ENCODE measurements at regions not wholly inside any gene's neighbourhood (a gene's known extent, or its start where the extent isn't known, plus 50 kb on each side); places are given as distances from the start of the nearest gene placed in this dataset.

DNA sequence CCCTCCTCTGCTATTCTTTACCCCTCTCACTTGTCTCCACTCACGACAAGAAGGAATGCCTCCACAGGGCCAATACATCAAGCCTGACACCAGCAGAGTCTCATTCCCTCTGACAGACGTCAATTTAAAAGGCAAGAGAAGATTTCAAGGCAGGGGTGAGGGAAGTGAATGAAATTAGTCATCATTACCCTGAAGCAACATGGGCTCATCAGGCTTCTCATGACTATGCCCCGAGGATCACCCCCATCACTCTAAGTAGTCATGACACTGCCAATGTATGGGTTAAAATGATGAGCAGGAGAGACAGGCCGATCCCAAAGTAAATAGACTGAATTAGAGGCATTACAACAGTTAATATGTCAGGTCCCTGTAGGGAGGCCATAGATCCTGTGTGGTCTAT, 504.4 kb downstream of the TLE4 start:
- CTCF ChIA-PET, result no interaction called here
- intact Hi-C loops (cut with micrococcal nuclease; ENCODE audit: unreplicated experiment), result no loop called here
- H3K27me3 Mint-ChIP-seq (ENCODE audit: unreplicated experiment), result no peaks in the 10 kb centered on the region

DNA sequence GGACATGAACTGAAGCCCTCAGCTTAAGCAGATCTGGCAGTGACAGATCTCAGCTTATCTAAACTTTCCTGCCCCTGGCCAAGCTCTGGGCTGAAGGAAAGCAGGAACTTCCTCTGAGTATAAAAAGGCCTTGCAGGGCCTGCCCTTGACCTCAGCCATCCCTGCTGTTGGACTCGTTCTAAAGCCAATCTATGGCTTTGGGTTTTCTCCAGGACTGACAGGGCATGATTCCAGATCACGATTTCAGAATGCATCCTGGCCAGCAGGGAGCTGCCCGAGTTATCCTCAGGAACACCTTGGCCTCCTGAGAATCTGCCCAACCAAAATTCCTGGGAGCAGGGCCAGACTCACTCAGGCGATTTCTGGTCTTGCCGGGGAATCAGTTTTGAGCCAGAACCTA, 502.7 kb downstream of the TLE4 start:
- H3K27ac Mint-ChIP-seq (ENCODE audit: unreplicated experiment), result no peak overlapping the region
- H3K4me1 Mint-ChIP-seq (ENCODE audit: low read depth, unreplicated experiment), result no peaks in the 10 kb centered on the region
- H3K27me3 Mint-ChIP-seq (ENCODE audit: unreplicated experiment), result no peaks in the 10 kb centered on the region
- no peak overlapping the region for H3K4me3 Mint-ChIP-seq (ENCODE audit: low read depth, unreplicated experiment)
- DNase-seq, result no peak
- no peaks in the 10 kb centered on the region for H3K36me3 Mint-ChIP-seq (ENCODE audit: insufficient read depth, unreplicated experiment)
- CTCF ChIA-PET, result no interaction called here
- peaks cover 5% of the 10 kb centered on the region for H3K9me3 Mint-ChIP-seq (ENCODE audit: low read depth, unreplicated experiment)
- TF ChIP-seq, protein P1, sequence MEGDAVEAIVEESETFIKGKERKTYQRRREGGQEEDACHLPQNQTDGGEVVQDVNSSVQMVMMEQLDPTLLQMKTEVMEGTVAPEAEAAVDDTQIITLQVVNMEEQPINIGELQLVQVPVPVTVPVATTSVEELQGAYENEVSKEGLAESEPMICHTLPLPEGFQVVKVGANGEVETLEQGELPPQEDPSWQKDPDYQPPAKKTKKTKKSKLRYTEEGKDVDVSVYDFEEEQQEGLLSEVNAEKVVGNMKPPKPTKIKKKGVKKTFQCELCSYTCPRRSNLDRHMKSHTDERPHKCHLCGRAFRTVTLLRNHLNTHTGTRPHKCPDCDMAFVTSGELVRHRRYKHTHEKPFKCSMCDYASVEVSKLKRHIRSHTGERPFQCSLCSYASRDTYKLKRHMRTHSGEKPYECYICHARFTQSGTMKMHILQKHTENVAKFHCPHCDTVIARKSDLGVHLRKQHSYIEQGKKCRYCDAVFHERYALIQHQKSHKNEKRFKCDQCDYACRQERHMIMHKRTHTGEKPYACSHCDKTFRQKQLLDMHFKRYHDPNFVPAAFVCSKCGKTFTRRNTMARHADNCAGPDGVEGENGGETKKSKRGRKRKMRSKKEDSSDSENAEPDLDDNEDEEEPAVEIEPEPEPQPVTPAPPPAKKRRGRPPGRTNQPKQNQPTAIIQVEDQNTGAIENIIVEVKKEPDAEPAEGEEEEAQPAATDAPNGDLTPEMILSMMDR (IDR thresholded peaks at IDR 0.05; ENCODE audit: unreplicated experiment), result no peak
- no TSS peak for BruUV-seq (replicated peaks)
- intact Hi-C loops (cut with micrococcal nuclease; ENCODE audit: unreplicated experiment), result no loop called here

More for the DNA sequence above, 504.4 kb downstream of the TLE4 start:
- Mint-ChIP-seq H3K4me3 (ENCODE audit: low read depth, unreplicated experiment) (no peak overlapping the region), H3K4me1 (ENCODE audit: low read depth, unreplicated experiment) (no peaks in the 10 kb centered on the region), H3K36me3 (ENCODE audit: insufficient read depth, unreplicated experiment) (no peaks in the 10 kb centered on the region), H3K27ac (ENCODE audit: unreplicated experiment) (no peak overlapping the region), H3K9me3 (ENCODE audit: low read depth, unreplicated experiment) (peaks cover 5% of the 10 kb centered on the region)
- no TSS peak for BruUV-seq (replicated peaks)
- TF ChIP-seq, protein P1 (IDR thresholded peaks at IDR 0.05; ENCODE audit: unreplicated experiment), result no peak
- no peak for DNase-seq

DNA sequence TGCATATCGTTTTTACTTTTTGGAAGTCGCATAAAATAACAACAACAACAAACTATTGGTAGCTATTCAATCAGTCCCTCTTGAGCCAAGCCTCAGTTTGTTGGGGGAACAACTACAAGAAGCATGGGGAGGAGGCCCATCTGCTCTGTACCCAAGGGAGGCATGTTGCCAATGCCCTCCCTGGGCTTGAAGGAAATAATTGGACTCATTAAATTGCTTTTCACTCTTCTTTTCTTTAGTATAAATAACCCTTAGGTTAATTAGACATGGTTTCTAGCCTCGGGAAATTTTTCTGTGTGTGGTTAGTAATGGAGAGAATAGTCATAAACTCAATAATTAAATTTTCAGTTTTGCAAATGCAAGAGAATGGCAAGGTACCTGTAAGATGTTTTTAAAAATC, 500.7 kb downstream of the TLE4 start:
- Mint-ChIP-seq H3K27ac (ENCODE audit: unreplicated experiment) (no peak overlapping the region), H3K4me1 (ENCODE audit: low read depth, unreplicated experiment) (no peaks in the 10 kb centered on the region), H3K9me3 (ENCODE audit: low read depth, unreplicated experiment) (peaks cover 6% of the 10 kb centered on the region), H3K36me3 (ENCODE audit: insufficient read depth, unreplicated experiment) (no peaks in the 10 kb centered on the region), H3K4me3 (ENCODE audit: low read depth, unreplicated experiment) (no peak overlapping the region), H3K27me3 (ENCODE audit: unreplicated experiment) (no peaks in the 10 kb centered on the region)
- CTCF ChIA-PET, result no interaction called here
- BruUV-seq (replicated peaks), result no TSS peak
- no peak for DNase-seq
- intact Hi-C loops (cut with micrococcal nuclease; ENCODE audit: unreplicated experiment), result no loop called here
- TF ChIP-seq, protein P1 (IDR thresholded peaks at IDR 0.05; ENCODE audit: unreplicated experiment), result no peak

DNA sequence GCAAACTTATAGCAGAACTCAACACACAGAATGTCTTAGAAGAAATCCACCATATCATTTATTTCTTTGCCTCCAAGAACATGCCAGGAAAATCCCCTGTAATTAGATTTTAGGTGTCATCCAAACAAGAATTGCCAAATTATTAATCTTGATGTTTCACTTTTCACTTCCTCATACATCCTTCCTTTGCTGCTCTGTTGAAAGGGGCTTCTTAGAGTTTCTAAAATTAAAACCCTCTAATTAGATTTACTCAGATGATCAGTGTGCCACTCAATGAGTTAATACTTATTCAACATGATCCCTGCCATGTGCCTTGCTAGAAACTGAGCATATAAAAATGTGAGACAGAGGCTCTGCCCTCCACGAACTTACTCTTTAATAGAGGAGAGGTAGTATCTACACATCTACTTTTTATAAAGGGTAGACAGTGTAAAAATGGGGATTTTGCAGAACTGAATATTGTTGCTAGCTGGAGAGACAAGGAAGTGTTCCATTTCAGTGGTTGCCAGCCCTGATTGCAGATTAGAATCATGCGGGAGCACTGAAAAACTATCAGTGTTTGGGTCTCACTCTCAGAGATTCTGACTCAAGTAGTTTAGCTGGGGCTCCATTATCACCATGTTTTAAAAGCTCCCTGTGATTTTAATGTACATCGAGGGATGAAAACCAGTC, 498.4 kb downstream of the TLE4 start:
- no peak for DNase-seq
- H3K27me3 Mint-ChIP-seq (ENCODE audit: unreplicated experiment), result no peaks in the 10 kb centered on the region
- H3K27ac Mint-ChIP-seq (ENCODE audit: unreplicated experiment), result no peak overlapping the region
- no TSS peak for BruUV-seq (replicated peaks)
- H3K4me1 Mint-ChIP-seq (ENCODE audit: low read depth, unreplicated experiment), result no peaks in the 10 kb centered on the region
- intact Hi-C loops (cut with micrococcal nuclease; ENCODE audit: unreplicated experiment), result no loop called here
- CTCF ChIA-PET, result no interaction called here
- TF ChIP-seq, protein P1 (IDR thresholded peaks at IDR 0.05; ENCODE audit: unreplicated experiment), result no peak
- no peak overlapping the region for H3K4me3 Mint-ChIP-seq (ENCODE audit: low read depth, unreplicated experiment)
- no peaks in the 10 kb centered on the region for H3K36me3 Mint-ChIP-seq (ENCODE audit: insufficient read depth, unreplicated experiment)
- peaks cover 2% of the 10 kb centered on the region for H3K9me3 Mint-ChIP-seq (ENCODE audit: low read depth, unreplicated experiment)
